GM20000 (cell line): ENCODE measurements at regions not wholly inside any gene's neighbourhood (a gene's known extent, or its start where the extent isn't known, plus 50 kb on each side); places are given as distances from the start of the nearest gene placed in this dataset.

Experiments used
- DNase-seq: peaks from one replicate; pipeline ENCODE4 v3.0.0; 2012; ENCODE audit warnings: low spot score
- TF ChIP-seq, protein P1 (sequence below): IDR thresholded peaks from 2 replicates; pipeline ENCODE4 v1.5.1; 2012; ENCODE audit warnings: mild to moderate bottlenecking, control low read depth; ENCODE audit errors: extremely low read depth, missing control alignments

DNA sequence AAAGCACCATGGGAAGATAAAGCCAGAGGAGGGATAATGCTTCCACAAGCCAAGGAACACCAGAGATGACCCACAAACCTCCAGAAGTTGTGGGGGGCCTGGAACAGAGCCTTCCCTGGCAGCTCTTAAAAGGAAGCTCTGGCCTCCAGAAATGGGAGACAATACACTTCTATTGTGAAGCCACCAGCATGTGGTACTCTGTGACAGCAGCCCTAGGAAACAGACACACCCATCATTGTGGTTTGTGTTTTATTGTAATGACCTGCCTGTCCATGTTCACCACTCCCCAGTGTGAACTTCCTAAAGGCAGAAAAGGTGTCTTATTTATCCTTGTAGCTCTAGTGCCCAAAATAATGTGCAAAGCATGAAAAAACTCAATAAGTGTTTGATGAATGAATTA is 264.1 kb upstream of the GATB start:
- no peak for DNase-seq
- TF ChIP-seq, protein P1, sequence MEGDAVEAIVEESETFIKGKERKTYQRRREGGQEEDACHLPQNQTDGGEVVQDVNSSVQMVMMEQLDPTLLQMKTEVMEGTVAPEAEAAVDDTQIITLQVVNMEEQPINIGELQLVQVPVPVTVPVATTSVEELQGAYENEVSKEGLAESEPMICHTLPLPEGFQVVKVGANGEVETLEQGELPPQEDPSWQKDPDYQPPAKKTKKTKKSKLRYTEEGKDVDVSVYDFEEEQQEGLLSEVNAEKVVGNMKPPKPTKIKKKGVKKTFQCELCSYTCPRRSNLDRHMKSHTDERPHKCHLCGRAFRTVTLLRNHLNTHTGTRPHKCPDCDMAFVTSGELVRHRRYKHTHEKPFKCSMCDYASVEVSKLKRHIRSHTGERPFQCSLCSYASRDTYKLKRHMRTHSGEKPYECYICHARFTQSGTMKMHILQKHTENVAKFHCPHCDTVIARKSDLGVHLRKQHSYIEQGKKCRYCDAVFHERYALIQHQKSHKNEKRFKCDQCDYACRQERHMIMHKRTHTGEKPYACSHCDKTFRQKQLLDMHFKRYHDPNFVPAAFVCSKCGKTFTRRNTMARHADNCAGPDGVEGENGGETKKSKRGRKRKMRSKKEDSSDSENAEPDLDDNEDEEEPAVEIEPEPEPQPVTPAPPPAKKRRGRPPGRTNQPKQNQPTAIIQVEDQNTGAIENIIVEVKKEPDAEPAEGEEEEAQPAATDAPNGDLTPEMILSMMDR, result no peak

- TF ChIP-seq, protein P1, result no peak
- DNase-seq, result no peak
Measured at GRCh38 chr4:152023674-152024073, 262.9 kb upstream of the GATB start.

- TF ChIP-seq, protein P1, result no peak
- DNase-seq, result no peak
Measured at GRCh38 chr4:152022543-152022942, 261.7 kb upstream of the GATB start.

GRCh38 chr4:152021788-152022438 is 261.1 kb upstream of the GATB start:
- DNase-seq, result no peak
- TF ChIP-seq, protein P1, result no peak

DNA sequence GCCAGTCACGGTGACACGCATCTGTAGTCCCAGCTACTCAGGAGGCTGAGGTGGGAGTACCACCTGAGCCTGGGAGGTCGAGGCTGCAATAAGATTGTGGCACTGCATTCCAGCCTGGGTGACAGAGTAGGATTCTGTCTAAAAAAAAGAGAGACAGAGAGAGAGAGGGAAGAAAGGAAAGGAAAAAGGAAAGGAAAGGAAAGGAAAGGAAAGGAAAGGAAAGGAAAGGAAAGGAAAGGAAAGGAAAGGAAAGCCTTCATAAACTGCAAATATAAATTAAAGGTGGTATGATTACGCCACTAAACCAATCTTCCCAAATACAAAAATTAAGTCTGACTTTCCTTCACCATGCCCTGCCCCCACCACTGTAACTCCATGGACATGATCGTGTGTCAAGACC is 259.3 kb upstream of the GATB start:
- TF ChIP-seq, protein P1, result no peak

GRCh38 chr4:152016303-152016620 is 255.5 kb upstream of the GATB start:
- TF ChIP-seq, protein P1, result no peak
- no peak for DNase-seq

More for the DNA sequence above, 259.3 kb upstream of the GATB start:
- DNase-seq, result no peak

DNA sequence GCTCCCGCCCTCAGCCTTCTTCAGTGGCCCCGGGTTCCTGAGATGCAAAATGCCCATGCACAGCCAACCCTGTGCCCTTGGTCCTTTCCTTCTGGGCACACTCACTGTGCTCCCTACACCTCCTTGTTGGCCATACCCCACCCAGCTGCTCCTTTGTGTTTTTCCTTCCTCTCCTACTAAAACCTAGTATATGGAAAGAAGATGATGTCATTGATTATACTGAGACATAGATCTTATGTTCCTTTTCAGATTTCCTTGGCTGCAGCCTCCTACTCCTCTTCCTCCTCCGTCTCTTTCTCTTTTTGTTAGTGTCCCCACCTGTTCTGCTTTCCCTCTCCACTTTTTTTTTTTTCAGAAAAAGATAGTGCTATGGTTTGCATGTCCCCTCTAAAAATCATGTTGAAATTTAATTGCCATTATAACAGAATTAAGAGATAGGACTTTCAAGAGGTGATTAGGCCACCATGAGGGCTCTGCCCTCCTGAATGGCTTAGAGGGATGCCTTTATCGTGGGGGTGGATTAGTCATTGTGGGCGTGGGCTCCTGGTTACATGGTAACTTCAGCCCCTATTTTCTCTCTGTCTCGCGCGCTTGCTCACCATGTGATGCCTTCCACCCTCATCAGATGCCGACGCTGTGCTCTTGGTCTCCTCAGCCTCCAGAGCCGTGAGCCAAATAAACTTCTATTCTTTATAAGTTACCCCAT is 254.9 kb upstream of the GATB start:
- no peak for DNase-seq
- TF ChIP-seq, protein P1, result no peak
